T47D (cell line): ENCODE measurements at regions not wholly inside any gene's neighbourhood (a gene's known extent, or its start where the extent isn't known, plus 50 kb on each side); places are given as distances from the start of the nearest gene placed in this dataset.

ENCODE experiments used
- DNase-seq, 2 experiments: peaks; one replicate each; pipeline versions ENCODE4 v3.0.0 to v3.0.0-alpha.2; 2011 to 2012; ENCODE audit warnings: low read depth in 1 of 2, low spot score in 1 of 2
- JUND ChIP-seq: IDR thresholded peaks from 2 replicates; pipeline ENCODE4 v1.6.1; 2012; ENCODE audit warnings: low read depth
- in situ Hi-C: cut with HindIII; loops from 2 replicates; pipeline ENCODE4 v1.10.0; 2016; ENCODE audit warnings: low sequenced_read_pairs, low pct_unique_long_range_greater_than_20kb

GRCh38 chr5:28927559-28928326 lies 1889.4 kb upstream of the CDH9 start:
- TF ChIP-seq JUND: no peak
- in situ Hi-C loops: no loop called here
- no peak for DNase-seq

- DNase-seq: no peak
- in situ Hi-C loops: no loop called here
- TF ChIP-seq JUND: no peak
Observed at GRCh38 chr5:28926422-28926821, 1888.0 kb upstream of the CDH9 start.

GRCh38 chr5:28917631-28918030 lies 1879.2 kb upstream of the CDH9 start:
- no peak for DNase-seq
- in situ Hi-C loops: no loop called here
- no peak for TF ChIP-seq JUND

GRCh38 chr5:28914297-28914696 lies 1875.9 kb upstream of the CDH9 start:
- TF ChIP-seq JUND: no peak
- in situ Hi-C loops: no loop called here
- DNase-seq: no peak

GRCh38 chr5:28903643-28904042 lies 1865.3 kb upstream of the CDH9 start:
- in situ Hi-C loops: no loop called here
- no peak for TF ChIP-seq JUND
- DNase-seq: no peak

- TF ChIP-seq JUND: no peak
- peak in 1 of 2 experiments; percentile 36 for DNase-seq
- in situ Hi-C loops: no loop called here
Observed at GRCh38 chr5:28896949-28897348, 1858.6 kb upstream of the CDH9 start.

GRCh38 chr5:28880936-28881335 lies 1842.5 kb upstream of the CDH9 start:
- no peak for DNase-seq
- in situ Hi-C loops: no loop called here
- no peak for TF ChIP-seq JUND

- TF ChIP-seq JUND: no peak
- DNase-seq: no peak
- in situ Hi-C loops: no loop called here
Observed at GRCh38 chr5:28877050-28877449, 1838.7 kb upstream of the CDH9 start.

GRCh38 chr5:28864006-28864405 lies 1825.6 kb upstream of the CDH9 start:
- DNase-seq: no peak
- no peak for TF ChIP-seq JUND
- in situ Hi-C loops: no loop called here

- in situ Hi-C loops: no loop called here
- no peak for TF ChIP-seq JUND
- peak in 1 of 2 experiments; percentile 41 for DNase-seq
Observed at GRCh38 chr5:28862860-28863196, 1824.4 kb upstream of the CDH9 start.

GRCh38 chr5:28862137-28862859 lies 1823.9 kb upstream of the CDH9 start:
- no peak for DNase-seq
- TF ChIP-seq JUND: no peak
- in situ Hi-C loops: no loop called here

GRCh38 chr5:28855626-28856025 lies 1817.2 kb upstream of the CDH9 start:
- no peak for TF ChIP-seq JUND
- DNase-seq: no peak
- in situ Hi-C loops: no loop called here

- no peak for TF ChIP-seq JUND
- in situ Hi-C loops: no loop called here
Observed at GRCh38 chr5:28850320-28850921, 1812.0 kb upstream of the CDH9 start.

More at GRCh38 chr5:28850320-28850921, 1812.0 kb upstream of the CDH9 start:
- DNase-seq: no peak
